GM12891 (cell line): ENCODE measurements at regions not wholly inside any gene's neighbourhood (a gene's known extent, or its start where the extent isn't known, plus 50 kb on each side); places are given as distances from the start of the nearest gene placed in this dataset.

ENCODE experiments used
- POLR2A ChIP-seq: IDR thresholded peaks from 2 replicates; pipeline ENCODE4 v1.6.1; 2011; ENCODE audit warnings: low read depth, low read length, control low read depth
- POLR2AphosphoS5 ChIP-seq: IDR thresholded peaks from 2 replicates; pipeline ENCODE4 v1.6.1; 2011; ENCODE audit warnings: low read depth, low read length, control low read depth
- TAF1 ChIP-seq: IDR thresholded peaks from 2 replicates; pipeline ENCODE4 v1.6.1; 2011; ENCODE audit warnings: low read depth, low read length, control low read depth

GRCh38 chr12:88944397-88944796 is 364.1 kb upstream of the KITLG start:
- TF ChIP-seq POLR2AphosphoS5 (no peak), TAF1 (no peak), POLR2A (no peak)
